ENCODE measurements at regions not wholly inside any gene's neighbourhood (a gene's known extent, or its start where the extent isn't known, plus 50 kb on each side); places are given as distances from the start of the nearest gene placed in this dataset.
"Not testable (repeated sequence)": the region's sequence is repeated elsewhere in the genome, so short reads cannot be mapped to it uniquely, and the experiment has no call there.

DNA sequence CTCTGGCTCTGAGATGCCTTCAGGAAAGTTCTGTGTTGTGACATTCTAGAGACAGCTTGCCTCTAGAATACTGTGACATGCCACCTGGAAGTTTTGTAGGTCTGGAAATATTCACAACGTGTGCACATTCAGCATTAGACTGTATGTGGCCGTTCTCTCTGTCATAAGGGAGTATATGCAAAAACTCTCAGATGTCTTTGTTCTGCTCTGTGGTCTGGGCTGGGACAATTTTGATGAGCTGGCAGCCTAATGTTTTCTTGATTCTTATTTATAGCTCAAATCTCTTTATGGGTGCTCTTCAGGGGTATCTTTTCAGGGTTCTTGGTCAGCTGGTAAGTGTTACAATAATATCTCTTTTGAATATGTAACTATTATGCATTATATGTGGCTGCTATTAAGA, 355.1 kb downstream of the PAX1 start:
- ATAC-seq: no peak

DNA sequence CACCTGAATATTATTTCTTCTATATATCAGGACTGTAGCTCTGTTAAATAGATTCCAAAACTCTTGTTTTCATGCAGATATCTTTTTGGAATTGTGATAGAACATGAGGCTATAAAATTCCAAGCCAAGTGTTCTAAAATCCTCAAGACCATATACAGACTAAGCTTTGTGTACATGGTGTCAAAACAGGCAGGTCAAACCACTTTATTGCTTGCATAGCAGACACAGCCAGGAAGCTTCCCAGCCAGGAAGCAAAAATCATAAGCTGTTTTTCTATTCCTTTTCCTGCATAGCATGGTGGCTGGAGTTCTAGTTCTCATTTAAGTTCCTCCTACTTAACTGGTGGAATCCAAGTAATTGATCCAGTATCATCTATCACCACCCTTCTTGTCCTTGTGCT, 353.3 kb downstream of the PAX1 start:
- ATAC-seq: no peak

DNA sequence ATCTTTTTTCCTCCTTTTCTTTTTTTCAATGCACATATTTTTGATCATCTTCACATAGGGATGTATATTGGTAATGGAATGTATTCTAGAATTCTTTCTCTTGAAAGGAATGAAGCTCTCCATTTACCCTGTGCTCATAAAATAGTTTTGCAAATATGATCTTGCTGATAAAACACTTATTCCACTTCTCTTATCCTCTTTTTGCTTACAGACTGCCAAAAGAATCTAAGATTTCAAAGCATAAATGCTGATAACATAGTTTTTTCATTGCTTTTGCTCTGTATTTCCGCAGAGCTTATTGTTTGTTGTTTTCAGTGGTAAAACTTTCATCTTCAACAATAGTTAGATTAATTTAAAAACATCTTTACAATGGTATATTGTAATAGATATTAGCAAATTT, 350.5 kb downstream of the PAX1 start:
- ATAC-seq: no peak

DNA sequence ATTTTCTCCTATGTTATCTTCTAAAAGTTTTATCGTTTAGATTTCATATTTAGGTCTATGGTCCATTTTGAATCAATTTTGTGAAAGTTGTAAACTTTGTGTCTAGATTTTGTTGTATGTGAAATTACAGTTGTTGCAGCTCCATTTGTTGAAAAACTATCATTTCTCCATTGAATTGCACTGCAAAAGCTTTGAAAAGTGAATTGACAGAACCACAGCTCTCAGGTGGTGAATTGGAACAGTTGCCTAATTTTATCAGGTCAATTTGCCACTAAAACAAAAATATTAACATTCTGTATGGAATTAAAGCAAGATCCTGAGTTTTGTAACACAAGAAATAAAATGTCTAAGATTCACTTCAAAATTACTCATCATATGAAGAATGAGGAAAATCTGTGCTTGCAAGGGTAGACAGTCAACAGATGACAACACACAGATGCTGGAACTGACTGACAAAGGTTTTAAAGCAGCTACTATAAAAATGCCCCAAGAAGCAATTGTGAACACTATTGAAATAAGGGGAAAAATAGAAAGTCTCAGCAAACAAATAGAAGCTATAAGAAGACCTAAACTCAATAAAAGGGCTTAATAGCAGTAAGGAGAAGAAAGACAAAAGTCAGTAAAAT, 346.7 kb downstream of the PAX1 start:
- ATAC-seq: no peak

DNA sequence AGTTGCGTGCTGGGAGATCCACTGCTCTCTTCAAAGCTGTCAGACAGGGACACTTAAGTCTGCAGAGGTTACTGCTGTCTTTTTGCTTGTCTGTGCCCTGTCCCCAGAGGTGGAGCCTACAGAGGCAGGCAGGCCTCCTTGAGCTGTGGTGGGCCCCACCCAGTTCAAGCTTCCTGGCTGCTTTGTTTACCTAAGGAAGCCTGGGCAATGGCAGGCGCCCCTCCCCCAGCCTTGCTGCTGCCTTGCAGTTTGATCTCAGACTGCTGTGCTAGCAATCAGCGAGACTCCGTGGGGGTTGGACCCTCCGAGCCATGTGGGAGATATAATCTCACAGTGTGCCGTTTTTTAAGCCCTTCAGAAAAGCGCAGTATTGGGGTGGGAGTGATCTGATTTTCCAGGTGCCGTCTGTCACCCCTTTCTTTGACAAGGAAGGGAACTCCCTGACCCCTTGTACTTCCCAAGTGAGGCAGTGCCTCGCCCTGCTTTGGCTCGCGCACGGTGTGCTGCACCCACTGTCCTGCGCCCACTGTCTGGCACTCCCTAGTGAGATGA, 340.6 kb downstream of the PAX1 start:
- ATAC-seq: not testable (repeated sequence)

DNA sequence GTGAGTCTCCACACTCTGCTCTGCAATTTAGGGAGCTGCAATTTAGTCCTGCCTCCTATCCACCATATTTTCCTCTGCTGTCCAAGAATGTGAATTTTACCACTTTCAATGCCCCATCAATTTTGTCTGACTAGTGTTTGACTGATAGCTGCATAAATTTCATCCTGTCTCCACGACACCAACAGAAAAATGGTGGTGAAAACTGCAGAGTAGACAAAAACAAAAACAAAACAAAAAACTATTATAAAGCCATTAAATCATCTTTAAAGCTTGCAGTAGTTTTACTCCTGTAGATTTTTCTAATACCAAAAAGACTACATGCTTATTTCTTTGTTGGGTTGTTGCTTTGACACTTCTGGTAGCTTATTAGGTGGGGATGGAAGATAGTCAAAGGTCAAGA, 322.0 kb downstream of the PAX1 start:
- ATAC-seq: no peak

DNA sequence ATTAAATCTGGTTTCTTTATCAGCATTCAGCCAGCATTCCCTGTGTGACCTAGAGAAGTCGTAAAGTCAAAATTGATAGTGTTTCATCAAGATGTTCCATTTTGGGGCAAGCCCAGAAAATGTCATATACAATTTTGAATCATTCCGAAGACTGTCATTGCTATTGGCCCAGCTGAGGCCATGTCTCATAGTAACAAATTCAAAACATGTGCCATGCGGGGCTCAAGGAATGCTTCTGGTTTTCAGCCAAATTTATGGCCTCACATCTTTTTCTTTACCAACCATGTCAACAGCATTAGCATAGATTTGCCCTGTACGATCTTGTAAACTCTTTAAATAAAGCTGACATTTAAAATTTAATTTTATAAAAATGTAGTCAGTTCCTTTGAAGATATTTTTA, 314.7 kb downstream of the PAX1 start:
- ATAC-seq: no peak

DNA sequence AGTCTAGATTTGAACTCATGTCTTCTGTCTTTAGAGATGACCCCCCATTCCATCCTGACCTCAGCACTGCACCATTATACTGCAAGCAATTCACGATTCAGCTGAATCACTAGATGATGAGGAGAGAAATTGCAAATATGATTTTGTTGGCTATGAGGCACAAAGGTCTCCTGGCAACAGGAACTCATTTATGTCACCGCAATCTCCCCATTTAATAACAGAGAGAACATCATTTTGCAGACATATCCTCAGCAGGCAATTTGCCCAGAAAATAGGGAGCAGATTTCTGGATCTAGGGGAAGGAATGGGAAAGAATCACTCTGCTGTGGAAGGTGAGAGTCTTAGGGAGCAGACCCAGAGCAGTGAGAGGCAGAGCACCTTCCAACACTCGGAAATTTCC, 303.0 kb downstream of the PAX1 start:
- ATAC-seq: no peak

DNA sequence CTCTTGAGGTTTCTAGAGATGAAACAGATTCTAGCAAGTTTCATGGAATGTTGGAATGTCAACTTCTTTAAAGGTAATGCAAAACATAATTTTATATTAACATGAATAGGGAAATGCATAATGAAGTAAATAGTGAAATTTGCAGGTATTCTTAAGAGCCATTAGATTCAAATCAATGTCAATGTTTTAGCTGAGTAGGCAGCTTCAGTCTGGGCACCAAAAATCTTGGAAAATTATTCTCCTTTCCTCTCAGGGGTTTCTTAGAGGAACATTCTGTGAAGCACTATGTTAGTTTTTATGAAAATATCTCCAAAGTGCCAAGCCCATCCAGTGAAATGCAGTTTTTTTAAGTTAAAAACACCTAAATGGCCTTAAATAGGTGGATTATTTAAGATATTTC, 300.8 kb downstream of the PAX1 start:
- no peak for ATAC-seq

DNA sequence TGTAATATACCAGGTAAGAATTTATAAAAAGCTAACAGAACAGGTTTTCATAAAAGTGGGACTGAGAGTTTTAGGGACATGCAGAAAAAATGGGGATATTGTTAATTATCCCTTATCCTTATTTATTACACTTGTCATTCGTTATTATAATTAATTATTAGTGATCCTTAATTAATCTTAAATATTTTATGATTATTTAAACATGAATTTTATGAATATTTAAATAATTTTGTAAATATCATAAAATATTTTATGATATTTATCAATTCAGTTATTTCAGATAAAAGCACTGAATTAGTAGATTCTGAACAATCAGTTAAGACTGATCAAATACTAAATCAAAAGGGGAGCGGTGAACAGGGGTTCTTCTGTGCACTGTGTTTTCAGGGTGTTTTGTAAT, 300.1 kb downstream of the PAX1 start:
- ATAC-seq: no peak

DNA sequence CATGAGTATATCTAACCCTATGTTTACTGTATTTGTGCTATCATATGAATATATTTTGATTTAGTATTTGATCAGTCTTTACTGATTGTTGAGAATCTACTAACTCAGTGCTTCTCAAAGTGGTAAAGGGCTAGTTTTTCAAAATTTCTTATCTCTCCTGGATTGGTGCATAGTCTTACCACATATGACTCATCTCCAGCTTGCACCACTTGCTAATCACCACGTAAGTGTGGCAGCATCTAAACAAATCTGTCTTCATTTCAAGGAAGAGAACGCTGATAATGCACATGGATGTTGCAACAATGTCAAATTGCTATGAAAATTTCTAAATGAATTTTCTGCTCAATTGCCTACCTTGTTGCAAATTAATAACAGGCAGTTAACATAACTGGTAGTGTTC, 299.5 kb downstream of the PAX1 start:
- no peak for ATAC-seq

DNA sequence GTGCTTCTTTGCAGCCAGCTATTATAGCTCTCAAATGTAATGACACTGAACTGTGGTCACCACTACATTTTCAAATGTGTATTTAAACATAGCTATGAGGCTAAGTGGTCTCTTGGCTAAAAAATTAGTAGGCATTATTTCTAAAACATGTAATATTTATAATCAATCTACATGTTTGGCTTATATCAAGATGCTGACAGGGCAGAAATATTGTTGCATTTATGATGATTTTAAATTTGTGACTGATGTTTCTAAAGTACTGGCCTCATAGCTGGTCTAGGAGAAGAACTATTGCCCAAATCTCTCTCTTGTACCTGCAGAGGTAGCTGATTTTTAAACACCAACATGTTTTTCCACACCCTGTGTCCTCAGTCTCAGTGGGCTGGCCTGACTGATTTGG, 298.2 kb downstream of the PAX1 start:
- ATAC-seq: no peak

DNA sequence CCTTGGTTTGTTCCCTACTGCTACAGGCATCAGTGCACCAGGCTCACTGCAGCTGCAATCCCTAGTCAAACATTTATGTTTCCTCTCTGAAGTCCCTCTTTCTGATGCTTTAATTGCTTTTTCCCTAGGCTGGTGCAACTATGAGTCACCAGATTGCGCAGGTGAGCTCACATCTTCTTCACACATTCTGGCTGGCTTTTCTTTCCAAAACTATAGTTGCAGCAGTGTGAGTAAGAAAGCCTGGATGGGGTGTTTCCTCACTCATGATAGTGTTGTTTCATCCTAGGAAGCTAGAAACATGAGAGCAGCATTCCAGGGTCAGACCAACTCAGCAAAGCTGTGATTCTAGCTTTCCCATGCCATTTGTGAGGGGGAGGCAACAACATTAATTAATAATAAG, 296.4 kb downstream of the PAX1 start:
- no peak for ATAC-seq

DNA sequence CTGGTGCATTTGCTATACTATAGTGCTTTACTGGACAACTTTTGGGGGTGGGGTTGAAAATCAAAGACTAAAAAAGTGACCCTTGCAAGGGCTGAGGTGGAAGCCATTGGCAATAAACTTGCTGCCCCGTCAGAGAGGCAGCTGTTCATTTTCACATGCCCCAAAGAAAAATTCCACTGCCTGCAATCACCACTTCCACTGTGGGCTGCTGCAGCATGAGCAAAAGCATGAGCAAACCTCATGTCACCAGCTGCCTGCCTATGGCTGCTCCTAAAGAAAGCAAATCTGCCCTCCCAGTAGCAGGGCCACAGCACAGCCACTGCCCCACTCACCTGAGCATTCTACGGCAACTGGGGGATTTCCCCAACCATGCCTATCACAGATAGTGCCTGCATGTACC, 290.0 kb downstream of the PAX1 start:
- ATAC-seq: no peak

DNA sequence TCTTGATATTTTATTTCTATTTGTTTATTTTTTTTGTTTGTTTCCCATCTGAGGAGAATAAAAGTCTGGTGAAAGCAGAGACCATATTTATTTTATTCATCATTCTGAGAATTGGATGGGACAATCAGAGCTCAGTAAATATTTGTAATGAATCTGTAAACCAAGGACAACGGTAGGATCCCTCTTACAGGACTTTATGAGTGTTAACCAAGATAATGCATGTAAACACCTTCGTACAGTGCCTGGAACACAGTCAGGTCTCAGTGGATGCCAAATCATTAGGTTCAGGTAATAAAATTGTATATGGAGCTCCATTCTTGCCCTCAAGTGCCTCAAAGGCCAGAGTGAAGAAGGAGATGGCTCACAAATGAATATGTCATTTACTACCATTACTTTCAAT, 288.7 kb downstream of the PAX1 start:
- ATAC-seq: no peak

DNA sequence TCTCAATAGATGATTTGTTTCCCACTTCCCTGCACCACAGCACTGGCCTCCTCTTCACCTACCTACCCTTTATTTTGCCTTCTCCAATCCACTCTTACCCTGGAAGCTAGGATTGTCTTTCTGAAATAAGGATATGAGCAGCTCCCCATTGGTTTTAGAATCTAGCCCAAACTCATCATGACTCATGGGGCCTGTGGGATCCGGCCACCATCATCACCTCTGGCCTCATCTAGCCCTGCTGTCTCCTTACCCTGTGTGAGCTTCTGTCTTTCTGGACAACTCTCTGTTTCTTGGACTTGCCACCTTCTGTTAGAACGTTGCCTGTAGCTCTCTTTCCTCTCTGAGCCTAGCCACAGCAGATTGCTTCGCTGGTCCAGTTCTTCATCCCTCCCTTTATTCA, 277.1 kb downstream of the PAX1 start:
- ATAC-seq: no peak

DNA sequence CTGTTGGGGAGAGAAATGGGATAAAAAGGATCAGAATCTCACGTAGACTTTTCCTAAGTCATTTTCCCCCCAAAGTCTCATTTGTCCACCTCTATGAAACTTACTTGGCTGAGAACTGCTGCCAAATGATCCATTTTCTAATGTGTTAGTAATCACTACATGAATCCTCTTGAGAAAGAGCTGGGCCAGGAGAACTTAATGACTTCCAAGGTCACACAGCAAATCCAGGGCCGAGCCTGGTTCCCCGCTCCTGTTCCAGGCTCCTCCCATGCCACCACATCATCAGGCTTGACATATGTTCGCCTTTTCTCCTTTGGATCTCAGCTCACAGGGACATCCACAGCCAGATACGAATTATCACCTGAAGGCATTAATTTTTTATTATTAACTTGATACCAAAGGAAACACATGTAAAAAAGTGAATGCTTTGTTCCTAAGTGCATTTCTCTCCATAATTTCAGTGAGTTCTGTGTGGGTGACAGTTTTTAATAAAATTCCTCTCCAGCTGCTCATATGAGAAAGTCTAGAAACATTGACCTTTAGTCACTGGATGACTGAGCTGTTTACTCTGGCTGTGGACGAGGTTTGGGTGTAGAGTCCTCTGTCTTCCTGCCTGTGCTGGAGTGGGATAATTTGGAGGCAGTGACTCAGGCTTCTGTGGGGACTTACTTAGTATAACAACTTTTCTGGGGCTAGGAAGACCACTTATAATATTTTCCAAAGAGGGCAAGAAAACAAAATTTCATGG, 276.3 kb downstream of the PAX1 start:
- ATAC-seq: no peak

DNA sequence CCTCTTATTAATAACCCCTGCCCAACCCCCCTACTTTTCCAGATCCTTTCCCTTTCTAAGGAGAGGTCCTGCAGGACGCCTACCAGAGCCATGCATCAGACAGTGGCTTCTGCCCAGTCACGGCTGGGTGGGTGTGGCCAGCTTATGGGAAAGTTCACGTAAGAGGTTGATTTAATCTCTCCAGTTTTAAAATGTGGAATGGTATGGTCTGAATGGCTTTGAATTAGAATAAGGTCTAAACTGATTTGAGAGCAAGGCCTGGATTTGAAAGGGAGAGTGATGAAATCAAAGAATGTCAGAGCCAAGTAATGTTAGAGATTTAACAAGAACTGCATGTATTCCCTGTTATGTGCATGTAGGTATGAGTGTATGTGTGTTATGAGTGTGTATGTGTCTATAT, 275.7 kb downstream of the PAX1 start:
- no peak for ATAC-seq

DNA sequence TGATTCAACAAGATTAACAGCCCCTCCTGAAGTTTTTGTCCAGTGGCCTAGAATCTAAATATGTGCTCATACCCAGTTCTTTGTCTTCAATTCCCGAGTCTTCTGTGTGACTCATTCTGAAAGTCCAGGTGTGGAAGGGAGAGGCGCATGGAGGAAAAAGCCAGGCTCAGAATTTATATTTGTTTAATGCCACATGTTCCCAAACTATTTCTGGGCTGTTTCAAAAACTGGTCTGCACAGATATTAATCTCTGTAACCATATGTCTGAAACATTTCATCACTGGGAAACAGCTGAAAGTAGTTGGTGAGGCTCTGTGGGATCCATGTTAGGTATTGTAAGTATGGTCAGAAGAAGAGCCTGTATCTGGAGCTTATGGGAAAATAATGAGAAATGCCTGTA, 266.0 kb downstream of the PAX1 start:
- ATAC-seq: no peak

DNA sequence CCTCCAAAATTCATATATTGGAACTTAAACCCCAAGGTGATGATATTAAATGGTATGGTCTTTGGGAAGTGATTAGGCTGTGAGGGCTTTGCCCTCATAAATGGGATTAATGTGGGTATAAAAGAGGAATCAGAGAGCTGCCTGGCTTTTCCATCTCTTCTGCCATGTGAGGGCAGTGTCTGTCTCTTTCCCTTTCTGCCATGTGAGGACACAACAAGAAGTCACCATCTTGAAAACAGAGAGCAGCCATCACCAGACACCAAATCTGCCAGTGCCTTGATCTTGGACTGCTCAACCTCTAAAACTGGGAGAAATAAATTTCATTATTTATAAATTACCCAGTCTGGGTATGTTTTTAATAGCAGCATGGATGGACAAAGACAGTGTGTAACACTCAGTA, 263.0 kb downstream of the PAX1 start:
- no peak for ATAC-seq

DNA sequence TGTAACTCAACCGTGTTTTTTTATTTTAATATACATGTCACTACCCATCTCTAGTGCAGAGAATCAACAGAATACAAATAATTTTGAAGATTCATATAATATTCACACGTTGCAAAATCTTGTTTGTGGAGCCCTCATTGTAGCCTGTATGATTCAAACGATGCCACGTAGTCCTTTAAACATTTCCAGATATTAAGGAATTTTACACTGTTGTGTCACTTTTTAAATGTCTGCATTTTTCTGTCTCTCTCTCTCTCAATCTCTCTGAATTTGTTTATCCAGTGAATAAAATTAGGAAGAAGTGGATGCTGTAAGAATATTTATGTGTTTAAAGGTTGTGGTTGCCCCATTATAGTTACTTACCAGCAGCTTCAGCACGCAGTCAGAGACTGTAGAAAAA, 262.0 kb downstream of the PAX1 start:
- ATAC-seq: no peak

DNA sequence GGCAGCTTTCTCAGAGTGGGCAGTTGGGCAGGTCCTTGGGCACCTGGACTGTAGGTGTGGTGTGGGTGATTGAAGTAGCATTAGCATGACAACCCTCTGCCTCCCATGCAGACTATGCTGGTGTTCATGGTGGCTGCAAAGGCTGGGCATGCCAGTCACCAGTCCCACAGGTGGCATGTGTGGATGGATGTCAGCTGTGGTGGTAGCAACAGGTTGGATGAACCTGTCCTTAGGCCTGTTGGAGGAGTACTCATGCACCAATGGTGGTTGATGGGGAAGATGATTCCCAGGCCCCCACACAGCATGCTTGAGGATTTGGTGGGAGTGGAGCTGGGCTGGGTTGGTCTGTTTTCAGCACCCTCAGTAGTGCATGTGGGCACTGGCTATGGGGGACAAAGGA, 251.1 kb downstream of the PAX1 start:
- ATAC-seq: no peak

DNA sequence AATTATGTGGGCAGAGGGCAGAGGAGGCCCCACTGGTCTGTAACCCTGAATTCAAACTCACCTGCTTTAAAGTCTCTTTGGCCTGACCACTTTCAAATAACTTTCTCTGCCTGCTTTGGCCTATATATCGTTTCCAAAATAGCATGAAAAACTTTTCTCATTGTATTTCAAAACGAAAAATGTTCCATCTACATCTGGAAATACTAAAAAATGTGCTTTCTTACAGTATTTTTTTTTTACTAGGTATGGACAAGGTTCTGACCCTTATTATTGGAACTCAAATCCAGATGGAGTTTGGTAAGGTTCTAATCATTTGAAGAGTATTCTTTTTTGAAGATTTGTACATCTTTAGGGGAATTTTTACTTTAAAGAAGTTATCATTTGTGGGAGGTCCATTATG, 241.9 kb downstream of the PAX1 start:
- ATAC-seq: no peak

DNA sequence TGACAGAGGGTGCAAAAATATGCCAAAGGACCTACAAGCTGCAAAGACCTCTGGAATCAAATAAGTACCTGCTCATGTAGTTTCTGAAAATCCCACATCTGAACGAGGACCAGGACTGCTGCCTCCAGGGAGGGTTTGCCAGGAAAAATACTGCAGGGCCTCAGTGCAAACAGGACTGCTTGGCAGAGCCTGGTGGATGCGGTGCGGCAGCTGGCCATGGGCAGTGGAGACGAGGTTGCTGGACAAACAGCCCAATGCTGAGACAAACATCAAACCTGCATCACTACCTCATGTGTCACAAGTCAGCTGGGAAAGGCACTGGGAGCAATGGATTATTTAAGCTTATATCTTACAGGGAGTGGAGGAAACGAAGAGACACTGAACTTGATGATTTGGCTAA, 238.8 kb downstream of the PAX1 start:
- no peak for ATAC-seq

Measured in esophagus mucosa (tissue), 1 donor.